HAP-1 (cell line): ENCODE measurements at regions not wholly inside any gene's neighbourhood (a gene's known extent, or its start where the extent isn't known, plus 50 kb on each side); places are given as distances from the start of the nearest gene placed in this dataset.

Experiments
- DNase-seq, 2 experiments: peaks; one replicate each; pipeline ENCODE4 v3.0.0-alpha.2; 2016 to 2020; ENCODE audit warnings: low spot score in 2 of 2
- H3K27me3 ChIP-seq: fragments of 250-450 bp; sonication (Bioruptor Pico); 2 replicates; pipeline ENCODE4 v1.5.1; 2020; ENCODE audit warnings: low read depth, mild to moderate bottlenecking, moderate library complexity
- H3K36me3 ChIP-seq: fragments of 250-450 bp; sonication (Bioruptor Pico); replicated peaks from 2 replicates; pipeline ENCODE4 v1.5.1; 2020; ENCODE audit warnings: mild to moderate bottlenecking
- H3K4me1 ChIP-seq: fragments of 250-450 bp; sonication (Bioruptor Pico); 2 replicates; pipeline ENCODE4 v1.5.1; 2020; ENCODE audit warnings: mild to moderate bottlenecking
- H3K4me3 ChIP-seq: fragments of 250-450 bp; sonication (Bioruptor Pico); 2 replicates; pipeline ENCODE4 v1.5.1; 2020; ENCODE audit warnings: mild to moderate bottlenecking, moderate library complexity
- H3K9me3 ChIP-seq: fragments of 250-450 bp; sonication (Bioruptor Pico); 2 replicates; pipeline ENCODE4 v1.5.1; 2020; ENCODE audit warnings: mild to moderate bottlenecking, moderate library complexity
- in situ Hi-C: fragments of 300-500 bp; cut with MboI; formaldehyde crosslinking; loops from 3 replicates; pipeline ENCODE4 v1.14.3; 2020; ENCODE audit warnings: low sequenced_read_pairs, inconsistent platforms, mixed read lengths

GRCh38 chr7:17713584-17713983 is 226.7 kb downstream of the SNX13 start:
- no peak for DNase-seq
- Histone ChIP-seq H3K27me3 (no peaks in the 10 kb centered on the region), H3K9me3 (no peaks in the 10 kb centered on the region), H3K36me3 (no peaks in the 10 kb centered on the region), H3K4me3 (no peak overlapping the region), H3K4me1 (peaks cover 5% of the 10 kb centered on the region; the same call in 1 of the 2 replicates)
- in situ Hi-C loops, result no loop called here

GRCh38 chr7:17716816-17717215 is 223.5 kb downstream of the SNX13 start:
- Histone ChIP-seq H3K27me3 (no peaks in the 10 kb centered on the region), H3K9me3 (no peaks in the 10 kb centered on the region), H3K4me1 (peaks cover 6% of the 10 kb centered on the region), H3K36me3 (no peaks in the 10 kb centered on the region), H3K4me3 (no peak overlapping the region)
- in situ Hi-C loops, result no loop called here
- DNase-seq, result no peak

- in situ Hi-C loops, result no loop called here
- no peaks in the 10 kb centered on the region for H3K36me3 ChIP-seq
- H3K4me3 ChIP-seq, result no peak overlapping the region
- peaks cover 13% of the 10 kb centered on the region for H3K4me1 ChIP-seq
- H3K9me3 ChIP-seq, result no peaks in the 10 kb centered on the region
- no peaks in the 10 kb centered on the region for H3K27me3 ChIP-seq
- no peak for DNase-seq
These were observed 220.3 kb downstream of the SNX13 start for GRCh38 chr7:17719998-17720397.

GRCh38 chr7:17721736-17722285 is 218.5 kb downstream of the SNX13 start:
- H3K36me3 ChIP-seq, result no peaks in the 10 kb centered on the region
- in situ Hi-C loops, result no loop called here
- peaks cover 13% of the 10 kb centered on the region for H3K4me1 ChIP-seq
- no peaks in the 10 kb centered on the region for H3K27me3 ChIP-seq
- H3K9me3 ChIP-seq, result no peaks in the 10 kb centered on the region
- DNase-seq, result peak; percentile 36 to 77
- H3K4me3 ChIP-seq, result no peak overlapping the region

DNA sequence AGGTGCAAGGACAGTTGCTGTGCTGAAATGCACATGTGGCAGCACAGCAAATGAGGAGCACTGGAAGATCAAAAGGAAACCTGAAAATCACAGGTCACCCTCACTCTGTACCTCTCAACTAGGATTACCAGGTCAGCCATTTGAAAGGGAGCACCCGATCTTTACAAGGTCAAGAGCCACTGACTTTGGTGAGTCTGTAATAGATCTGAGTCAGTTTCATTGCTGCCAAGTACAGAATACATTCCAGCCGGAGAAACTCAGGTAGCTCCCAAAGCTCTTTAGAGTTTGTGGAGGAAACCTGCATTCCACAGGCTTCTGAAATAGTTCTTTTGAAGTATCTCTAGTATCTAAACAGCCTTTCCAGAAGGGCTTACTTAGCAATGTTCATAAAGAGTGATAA is 217.5 kb downstream of the SNX13 start:
- H3K9me3 ChIP-seq, result no peaks in the 10 kb centered on the region
- no peaks in the 10 kb centered on the region for H3K27me3 ChIP-seq
- no peaks in the 10 kb centered on the region for H3K36me3 ChIP-seq
- peaks cover 13% of the 10 kb centered on the region for H3K4me1 ChIP-seq
- H3K4me3 ChIP-seq, result no peak overlapping the region
- DNase-seq, result no peak
- in situ Hi-C loops, result no loop called here

DNA sequence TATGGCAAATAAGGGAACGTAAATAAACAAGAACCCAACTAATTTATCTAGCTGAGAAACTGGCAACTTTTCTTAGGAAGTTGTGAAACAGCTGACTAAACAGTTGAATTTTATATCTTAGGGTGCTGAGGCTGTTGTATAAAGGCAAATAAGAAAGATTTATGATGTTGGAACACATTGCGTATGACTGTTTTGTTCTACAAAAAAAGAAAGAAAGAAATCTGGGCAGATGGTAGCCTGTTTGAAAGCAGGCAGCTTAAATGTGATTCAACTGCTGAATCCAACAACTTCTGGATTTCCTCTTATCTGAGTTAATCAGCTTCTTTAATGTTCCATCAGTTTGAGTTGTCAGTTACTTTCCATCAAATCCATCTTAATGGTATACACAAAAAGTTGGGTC is 214.5 kb downstream of the SNX13 start:
- peaks cover 18% of the 10 kb centered on the region for H3K4me1 ChIP-seq
- no peaks in the 10 kb centered on the region for H3K36me3 ChIP-seq
- H3K27me3 ChIP-seq, result no peaks in the 10 kb centered on the region
- no peak overlapping the region for H3K4me3 ChIP-seq
- no peaks in the 10 kb centered on the region for H3K9me3 ChIP-seq
- in situ Hi-C loops, result no loop called here
- no peak for DNase-seq

- no peak for DNase-seq
- no peaks in the 10 kb centered on the region for H3K36me3 ChIP-seq
- no peaks in the 10 kb centered on the region for H3K27me3 ChIP-seq
- H3K4me1 ChIP-seq, result peaks cover 11% of the 10 kb centered on the region
- peaks cover 11% of the 10 kb centered on the region; the same call in 1 of the 2 replicates for H3K9me3 ChIP-seq
- no peak overlapping the region for H3K4me3 ChIP-seq
- in situ Hi-C loops, result no loop called here
These were observed 208.2 kb downstream of the SNX13 start for GRCh38 chr7:17732083-17732482.
